ENCODE measurements at regions not wholly inside any gene's neighbourhood (a gene's known extent, or its start where the extent isn't known, plus 50 kb on each side); places are given as distances from the start of the nearest gene placed in this dataset.

GRCh38 chr14:104353221-104353920 lies 215.0 kb downstream of the KIF26A start:
- TF ChIP-seq LEF1 (IDR thresholded peaks at IDR 0.05; ENCODE audit: borderline replicate concordance) (no peak), NFRKB (IDR thresholded peaks at IDR 0.05) (no peak), BHLHE40 (IDR thresholded peaks at IDR 0.05; ENCODE audit: borderline replicate concordance) (no peak), FOXK2 (IDR thresholded peaks at IDR 0.05) (no peak), SP1 (IDR thresholded peaks at IDR 0.05) (no peak), ELF4 (IDR thresholded peaks at IDR 0.05) (no peak), FOXA1 (IDR thresholded peaks at IDR 0.05) (no peak), HDGF (IDR thresholded peaks at IDR 0.05; ENCODE audit: borderline replicate concordance) (no peak), CTBP1 (IDR thresholded peaks at IDR 0.05; ENCODE audit: borderline replicate concordance) (no peak), FOXM1 (IDR thresholded peaks at IDR 0.05; ENCODE audit: borderline replicate concordance) (no peak), L3MBTL2 (conservative IDR thresholded peaks at IDR 0.05) (no peak), SUZ12 (IDR thresholded peaks at IDR 0.05) (no peak), ARNT (IDR thresholded peaks at IDR 0.05) (no peak), PKNOX1 (IDR thresholded peaks at IDR 0.05) (no peak), ZNF384 (IDR thresholded peaks at IDR 0.05) (no peak), TARDBP (IDR thresholded peaks at IDR 0.05) (no peak)
- ChIA-PET CTCF (no interaction called here), POLR2A (no interaction called here)
- no peak for DNase-seq (ENCODE audit: extremely low spot score)

GRCh38 chr14:104353921-104354701 lies 215.7 kb downstream of the KIF26A start:
- TF ChIP-seq HDGF (IDR thresholded peaks at IDR 0.05; ENCODE audit: borderline replicate concordance) = no peak
- no peak for TF ChIP-seq TARDBP (IDR thresholded peaks at IDR 0.05)
- TF ChIP-seq ZNF384 (IDR thresholded peaks at IDR 0.05) = no peak
- no peak for TF ChIP-seq ELF4 (IDR thresholded peaks at IDR 0.05)
- TF ChIP-seq FOXM1 (IDR thresholded peaks at IDR 0.05; ENCODE audit: borderline replicate concordance) = no peak
- no peak for TF ChIP-seq LEF1 (IDR thresholded peaks at IDR 0.05; ENCODE audit: borderline replicate concordance)
- no peak for TF ChIP-seq L3MBTL2 (conservative IDR thresholded peaks at IDR 0.05)
- TF ChIP-seq FOXA1 (IDR thresholded peaks at IDR 0.05) = no peak
- no peak for TF ChIP-seq SUZ12 (IDR thresholded peaks at IDR 0.05)
- no peak for TF ChIP-seq NFRKB (IDR thresholded peaks at IDR 0.05)
- TF ChIP-seq SP1 (IDR thresholded peaks at IDR 0.05) = no peak
- TF ChIP-seq PKNOX1 (IDR thresholded peaks at IDR 0.05) = no peak
- no peak for TF ChIP-seq FOXK2 (IDR thresholded peaks at IDR 0.05)
- no peak for DNase-seq (ENCODE audit: extremely low spot score)
- ChIA-PET CTCF (no interaction called here), POLR2A (no interaction called here)

GRCh38 chr14:104355101-104356019 lies 217.0 kb downstream of the KIF26A start:
- DNase-seq (ENCODE audit: extremely low spot score) = no peak
- ChIA-PET POLR2A (no interaction called here), CTCF (interaction anchor here (0.5 to 1.1 kb wide), 2 partner anchors 13 to 76 kb away, joined by 3 to 4 read pairs; no protein-coding TSS in a partner anchor)
- TF ChIP-seq ARNT (IDR thresholded peaks at IDR 0.05) = no peak
- TF ChIP-seq L3MBTL2 (conservative IDR thresholded peaks at IDR 0.05) = no peak
- no peak for TF ChIP-seq FOXM1 (IDR thresholded peaks at IDR 0.05; ENCODE audit: borderline replicate concordance)
- no peak for TF ChIP-seq BHLHE40 (IDR thresholded peaks at IDR 0.05; ENCODE audit: borderline replicate concordance)
- TF ChIP-seq LEF1 (IDR thresholded peaks at IDR 0.05; ENCODE audit: borderline replicate concordance) = no peak
- no peak for TF ChIP-seq TARDBP (IDR thresholded peaks at IDR 0.05)
- no peak for TF ChIP-seq SP1 (IDR thresholded peaks at IDR 0.05)
- TF ChIP-seq PKNOX1 (IDR thresholded peaks at IDR 0.05) = no peak

GRCh38 chr14:104356020-104356737 lies 217.8 kb downstream of the KIF26A start:
- POLR2A ChIA-PET = no interaction called here
- DNase-seq (ENCODE audit: extremely low spot score) = no peak
- CTCF ChIA-PET = interaction anchor here (0.6 to 1.1 kb wide), 2 partner anchors 14 to 159 kb away, joined by 3 to 4 read pairs; no protein-coding TSS in a partner anchor
- TF ChIP-seq ELF4 (IDR thresholded peaks at IDR 0.05) (no peak), BHLHE40 (IDR thresholded peaks at IDR 0.05; ENCODE audit: borderline replicate concordance) (no peak), ZNF384 (IDR thresholded peaks at IDR 0.05) (no peak), FOXM1 (IDR thresholded peaks at IDR 0.05; ENCODE audit: borderline replicate concordance) (no peak)

Data from HEK293T (cell line).